EH (cell line): ENCODE measurements at regions not wholly inside any gene's neighbourhood (a gene's known extent, or its start where the extent isn't known, plus 50 kb on each side); places are given as distances from the start of the nearest gene placed in this dataset.

Source experiments
- DNase-seq: peaks from one replicate; pipeline ENCODE4 v3.0.0-alpha.2; 2015; ENCODE audit warnings: low read depth

GRCh38 chr12:65653946-65654629 is 170.2 kb upstream of the HMGA2 start:
- DNase-seq, result no peak

GRCh38 chr12:65655074-65655493 is 169.2 kb upstream of the HMGA2 start:
- no peak for DNase-seq

- no peak for DNase-seq
These were observed 168.0 kb upstream of the HMGA2 start for GRCh38 chr12:65656156-65656882.

- peak; percentile 98 for DNase-seq
These were observed 167.4 kb upstream of the HMGA2 start for GRCh38 chr12:65656891-65657351.

GRCh38 chr12:65657635-65658034 is 166.6 kb upstream of the HMGA2 start:
- DNase-seq, result no peak

- DNase-seq, result no peak
These were observed 165.9 kb upstream of the HMGA2 start for GRCh38 chr12:65658360-65658759.

- DNase-seq, result no peak
These were observed 164.6 kb upstream of the HMGA2 start for GRCh38 chr12:65659681-65660080.

GRCh38 chr12:65660096-65660495 is 164.2 kb upstream of the HMGA2 start:
- DNase-seq, result no peak

GRCh38 chr12:65660836-65661235 is 163.4 kb upstream of the HMGA2 start:
- no peak for DNase-seq

- no peak for DNase-seq
These were observed 161.7 kb upstream of the HMGA2 start for GRCh38 chr12:65662590-65662989.

- no peak for DNase-seq
These were observed 161.2 kb upstream of the HMGA2 start for GRCh38 chr12:65663097-65663496.

GRCh38 chr12:65663648-65664047 is 160.6 kb upstream of the HMGA2 start:
- peak; percentile 46 for DNase-seq

GRCh38 chr12:65664715-65665250 is 159.5 kb upstream of the HMGA2 start:
- no peak for DNase-seq

- DNase-seq, result no peak
These were observed 158.5 kb upstream of the HMGA2 start for GRCh38 chr12:65665817-65666216.

- peak; percentile 57 for DNase-seq
These were observed 157.4 kb upstream of the HMGA2 start for GRCh38 chr12:65666876-65667275.

GRCh38 chr12:65667932-65668331 is 156.4 kb upstream of the HMGA2 start:
- no peak for DNase-seq

- DNase-seq, result peak; percentile 53
These were observed 155.1 kb upstream of the HMGA2 start for GRCh38 chr12:65668981-65669695.

GRCh38 chr12:65670775-65671174 is 153.5 kb upstream of the HMGA2 start:
- DNase-seq, result peak; percentile 50

GRCh38 chr12:65672441-65672840 is 151.8 kb upstream of the HMGA2 start:
- DNase-seq, result no peak

GRCh38 chr12:65673156-65673690 is 151.1 kb upstream of the HMGA2 start:
- DNase-seq, result no peak

- DNase-seq, result peak; percentile 46
These were observed 150.6 kb upstream of the HMGA2 start for GRCh38 chr12:65673732-65674131.

- peak; percentile 35 for DNase-seq
These were observed 149.1 kb upstream of the HMGA2 start for GRCh38 chr12:65675141-65675621.
